ENCODE measurements at regions not wholly inside any gene's neighbourhood (a gene's known extent, or its start where the extent isn't known, plus 50 kb on each side); places are given as distances from the start of the nearest gene placed in this dataset.

- TF ChIP-seq CTCF (IDR thresholded peaks at IDR 0.05) = no peak
- no peak for TF ChIP-seq EZH2phosphoT487 (IDR thresholded peaks at IDR 0.05)
- TF ChIP-seq EZH2 (IDR thresholded peaks at IDR 0.05) = no peak
Measured at GRCh38 chr2:8343031-8343430, 338.8 kb upstream of the ID2 start.
